Uterus (tissue), 3 donors: ENCODE measurements at regions not wholly inside any gene's neighbourhood (a gene's known extent, or its start where the extent isn't known, plus 50 kb on each side); places are given as distances from the start of the nearest gene placed in this dataset.
A peak's percentile ranks its signal among the peaks of the same experiment; 100 is the strongest.

Experiments used
- DNase-seq, 2 donors: peaks; one replicate each; pipeline ENCODE4 v3.0.0-alpha.2; 2019 to 2020
- H3K27ac ChIP-seq, 2 donors: fragments of 200-600 bp; sonication (generic); 1 replicate in 1 of 2; 2 replicates in 1 of 2; pipeline ENCODE4 v1.5.1; 2016 to 2018
- H3K27me3 ChIP-seq, 2 donors: fragments of 200-600 bp; sonication (generic); one replicate each; pipeline ENCODE4 v1.5.1; 2018 to 2019; ENCODE audit warnings: control low read depth in 1 of 2
- H3K36me3 ChIP-seq, 2 donors: fragments of 200-600 bp; sonication (generic); one replicate each; pipeline ENCODE4 v1.5.1; 2019; ENCODE audit warnings: control low read depth in 1 of 2
- H3K4me1 ChIP-seq, 2 donors: fragments of 200-600 bp; sonication (generic); one replicate each; pipeline ENCODE4 v1.5.1; 2018 to 2019; ENCODE audit warnings: control low read depth in 1 of 2
- H3K4me3 ChIP-seq, 2 donors: fragments of 200-600 bp; sonication (generic); 1 replicate in 1 of 2; 2 replicates in 1 of 2; pipeline ENCODE4 v1.5.1; 2018 to 2019; ENCODE audit warnings: mild to moderate bottlenecking in 1 of 2
- H3K9me3 ChIP-seq, 2 donors: fragments of 200-600 bp; sonication (generic); one replicate each; pipeline ENCODE4 v1.5.1; 2019; ENCODE audit warnings: control low read depth in 1 of 2
- CTCF ChIP-seq, 4 experiments: fragments of 200-600 bp in 2 of 4; fragments of 450-650 bp in 2 of 4; sonication (generic) in 2 of 4; IDR thresholded peaks; one replicate each; pipeline ENCODE4 v1.5.1; 2016 to 2019; ENCODE audit warnings: antibody characterized with exemption in 4 of 4, mild to moderate bottlenecking in 2 of 4, moderate library complexity in 1 of 4
- POLR2A ChIP-seq, 2 donors: fragments of 450-650 bp; IDR thresholded peaks; one replicate each; pipeline ENCODE4 v1.6.1; 2016; ENCODE audit warnings: antibody characterized with exemption in 2 of 2, mild to moderate bottlenecking in 1 of 2, moderate library complexity in 1 of 2
- intact Hi-C: fragments of 100-400 bp; cut with DNase I; formaldehyde crosslinking; loops from one replicate; pipeline ENCODE4 v1.15.1; 2023; ENCODE audit warnings: low total_unique reads
- donor health status: DM: yes; HTN: yes; CAD: no.

- Histone ChIP-seq H3K27ac (no peak overlapping the region), H3K27me3 (no peaks in the 10 kb centered on the region), H3K4me1 (no peaks in the 10 kb centered on the region), H3K4me3 (no peak overlapping the region), H3K9me3 (no peaks in the 10 kb centered on the region), H3K36me3 (no peaks in the 10 kb centered on the region)
- TF ChIP-seq POLR2A (IDR thresholded peaks at IDR 0.05) (no peak), CTCF (IDR thresholded peaks at IDR 0.05) (no peak)
- intact Hi-C loops = no loop called here
- DNase-seq = no peak
Observed at GRCh38 chr11:87484566-87484965, 446.8 kb downstream of the TMEM135 start.

- no peaks in the 10 kb centered on the region for H3K9me3 ChIP-seq
- H3K4me3 ChIP-seq = no peak overlapping the region
- TF ChIP-seq POLR2A (IDR thresholded peaks at IDR 0.05) (no peak), CTCF (IDR thresholded peaks at IDR 0.05) (no peak)
- H3K27ac ChIP-seq = no peak overlapping the region
- no peaks in the 10 kb centered on the region for H3K36me3 ChIP-seq
- H3K27me3 ChIP-seq = no peaks in the 10 kb centered on the region
- no peaks in the 10 kb centered on the region for H3K4me1 ChIP-seq
- intact Hi-C loops = no loop called here
- no peak for DNase-seq
Observed at GRCh38 chr11:87477321-87477720, 439.6 kb downstream of the TMEM135 start.

- Histone ChIP-seq H3K36me3 (no peaks in the 10 kb centered on the region), H3K4me1 (no peaks in the 10 kb centered on the region), H3K27me3 (no peaks in the 10 kb centered on the region), H3K9me3 (no peaks in the 10 kb centered on the region), H3K4me3 (no peak overlapping the region), H3K27ac (no peak overlapping the region)
- peak; percentile 20 to 35 for DNase-seq
- TF ChIP-seq CTCF (IDR thresholded peaks at IDR 0.05) (no peak), POLR2A (IDR thresholded peaks at IDR 0.05) (no peak)
- intact Hi-C loops = no loop called here
Observed at GRCh38 chr11:87473174-87473573, 435.4 kb downstream of the TMEM135 start.

GRCh38 chr11:87466223-87466622 lies 428.5 kb downstream of the TMEM135 start:
- no peak overlapping the region for H3K4me3 ChIP-seq
- peak overlapping the region; percentile 22 to 33 for H3K27ac ChIP-seq
- no peaks in the 10 kb centered on the region for H3K36me3 ChIP-seq
- peaks cover 0 to 8% of the 10 kb centered on the region in 2 donors for H3K4me1 ChIP-seq
- DNase-seq = peak; percentile 58 to 76
- H3K27me3 ChIP-seq = no peaks in the 10 kb centered on the region
- intact Hi-C loops = no loop called here
- no peaks in the 10 kb centered on the region for H3K9me3 ChIP-seq
- TF ChIP-seq CTCF (IDR thresholded peaks at IDR 0.05) (no peak), POLR2A (IDR thresholded peaks at IDR 0.05) (no peak)

- Histone ChIP-seq H3K4me1 (peaks cover 0 to 8% of the 10 kb centered on the region in 2 donors), H3K27ac (peak overlapping the region in 1 of 2 donors; percentile 33), H3K9me3 (no peaks in the 10 kb centered on the region), H3K27me3 (no peaks in the 10 kb centered on the region), H3K36me3 (no peaks in the 10 kb centered on the region), H3K4me3 (no peak overlapping the region)
- intact Hi-C loops = no loop called here
- no peak for TF ChIP-seq CTCF (IDR thresholded peaks at IDR 0.05)
- TF ChIP-seq POLR2A (IDR thresholded peaks at IDR 0.05) = no peak
- DNase-seq = no peak
Observed at GRCh38 chr11:87465716-87466115, 428.0 kb downstream of the TMEM135 start.
